Ramos (cell line): ENCODE measurements at regions not wholly inside any gene's neighbourhood (a gene's known extent, or its start where the extent isn't known, plus 50 kb on each side); places are given as distances from the start of the nearest gene placed in this dataset.

Experiments
- in situ Hi-C: fragments of 300-500 bp; cut with MboI; formaldehyde crosslinking; loops from one replicate; pipeline ENCODE4 v1.14.3; 2022; ENCODE audit warnings: low sequenced_read_pairs; ENCODE audit not compliant: unreplicated experiment

DNA sequence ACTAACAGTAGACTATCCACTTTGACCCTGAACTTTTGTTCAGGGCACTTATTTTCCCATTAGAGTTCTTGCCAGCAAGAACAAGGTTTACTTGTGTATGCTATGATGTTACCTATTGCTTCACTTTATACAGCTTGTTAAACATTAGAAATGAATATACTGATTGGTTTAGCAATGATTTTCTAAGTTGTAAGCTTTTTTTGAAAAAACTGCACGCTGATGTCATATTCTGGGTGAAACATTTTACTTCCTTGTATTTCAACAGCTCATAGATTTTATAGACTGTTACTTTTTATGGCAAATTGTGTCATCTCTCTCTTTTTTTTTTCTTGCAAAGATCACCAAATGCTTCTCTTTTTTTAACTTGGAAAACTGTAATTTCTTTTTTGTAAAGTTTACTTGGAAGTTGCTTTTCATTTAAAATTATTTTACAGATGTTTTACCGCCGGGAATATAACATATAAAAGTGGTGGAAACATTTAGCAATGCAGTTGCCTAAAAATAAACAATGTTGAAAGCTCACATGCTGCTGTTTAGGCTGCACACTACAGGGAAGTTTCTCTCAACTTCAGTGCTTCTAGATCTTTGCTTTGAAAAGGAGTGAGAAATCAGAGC, 215.3 kb upstream of the NFIA start:
- in situ Hi-C loops, result no loop called here

DNA sequence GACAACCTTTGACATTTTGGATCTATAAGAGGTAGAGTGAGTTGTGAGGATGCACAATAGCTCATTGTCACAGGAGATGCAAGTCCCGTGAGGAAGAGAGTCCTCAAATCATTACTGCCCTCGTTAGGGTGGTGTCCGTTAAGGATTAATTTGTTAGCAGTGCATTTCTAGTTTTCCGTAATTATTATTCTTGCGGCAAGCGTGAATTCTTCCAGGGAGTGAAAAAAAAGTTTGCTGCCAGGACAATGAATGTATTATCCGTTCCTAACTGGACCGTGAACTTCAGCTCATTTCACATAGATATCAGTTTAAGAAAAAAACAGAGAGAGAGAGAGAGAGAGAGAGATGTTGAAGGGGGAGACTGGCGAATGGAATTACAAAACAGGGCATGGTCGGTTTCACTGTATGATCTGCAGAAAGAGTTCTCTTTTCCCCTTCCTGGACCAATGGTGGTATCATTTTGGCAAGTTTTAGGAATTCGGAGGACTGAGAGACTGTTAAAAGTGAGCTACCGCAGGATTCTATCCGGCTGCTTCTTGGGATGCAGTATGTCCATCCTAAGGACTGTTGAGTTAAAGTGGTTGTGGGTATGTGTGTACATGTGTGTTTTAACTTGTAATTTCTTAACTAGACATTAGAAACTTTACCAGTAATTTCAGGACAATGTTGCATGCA, 216.0 kb upstream of the NFIA start:
- in situ Hi-C loops, result no loop called here

GRCh38 chr1:60865166-60865565, 217.2 kb upstream of the NFIA start:
- in situ Hi-C loops, result no loop called here

- in situ Hi-C loops, result no loop called here
Observed at GRCh38 chr1:60864722-60865121, 217.6 kb upstream of the NFIA start.

DNA sequence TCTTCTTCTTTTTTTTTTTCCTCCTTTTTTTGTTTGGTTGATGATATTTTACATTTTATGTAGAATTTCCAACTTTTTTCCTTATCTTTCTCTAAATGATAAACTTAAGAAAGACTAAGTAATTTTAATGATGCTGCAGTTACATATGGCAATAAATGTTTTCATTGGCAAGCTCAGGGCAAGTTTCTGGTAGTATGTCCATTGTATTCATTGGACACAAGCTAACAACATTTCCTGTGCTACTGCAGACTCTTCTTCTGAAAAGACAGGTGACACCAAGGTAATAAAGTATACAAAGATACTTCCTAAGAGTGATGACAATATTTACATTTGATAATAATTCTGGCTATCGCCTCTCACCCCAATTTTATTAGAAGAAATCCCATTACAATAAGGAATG, 219.2 kb upstream of the NFIA start:
- in situ Hi-C loops, result no loop called here

GRCh38 chr1:60861961-60862567, 220.3 kb upstream of the NFIA start:
- in situ Hi-C loops, result no loop called here

DNA sequence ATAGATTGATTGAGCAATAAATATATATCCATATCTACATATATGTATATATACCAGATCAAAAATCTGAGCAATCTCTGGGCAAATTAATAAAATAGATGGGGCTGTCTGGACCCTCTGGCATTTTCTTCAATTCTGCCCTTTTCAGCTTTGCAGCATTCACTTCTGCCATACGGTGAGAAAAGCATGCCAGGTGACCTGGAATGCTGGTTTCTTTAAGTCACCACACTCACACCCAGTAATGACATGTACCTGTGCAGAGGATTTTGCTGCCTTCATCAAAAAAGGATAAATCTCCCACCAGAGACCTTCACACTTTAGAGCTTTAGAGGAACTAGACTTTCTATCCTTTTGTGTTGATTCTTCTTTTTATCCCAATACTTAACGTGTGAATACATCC, 223.2 kb upstream of the NFIA start:
- in situ Hi-C loops, result no loop called here

GRCh38 chr1:60857851-60858250, 224.5 kb upstream of the NFIA start:
- in situ Hi-C loops, result no loop called here

DNA sequence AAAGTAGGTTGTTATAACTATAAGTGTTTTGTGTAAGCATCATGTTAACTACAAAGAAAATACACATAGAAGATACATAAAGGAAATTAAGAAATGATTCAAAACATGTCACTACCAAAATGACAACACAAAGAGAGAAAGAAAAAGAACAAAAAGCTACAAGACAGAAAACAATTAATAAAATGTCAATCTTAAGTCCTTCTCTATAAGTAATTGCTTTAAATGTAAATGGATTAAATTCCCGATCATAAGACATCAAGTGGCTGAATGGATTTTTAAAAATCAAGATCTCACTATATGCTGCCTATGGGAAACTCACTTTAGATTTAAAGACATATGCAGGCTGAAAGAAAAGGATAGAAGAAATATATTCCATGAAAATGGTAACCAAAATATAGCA, 232.3 kb upstream of the NFIA start:
- in situ Hi-C loops, result no loop called here

- in situ Hi-C loops, result loop anchor here (25.0 kb wide), 1 partner anchor 988 kb away; no protein-coding TSS in a partner anchor
Observed at GRCh38 chr1:60849401-60849800, 233.0 kb upstream of the NFIA start.

GRCh38 chr1:60848583-60849188, 233.7 kb upstream of the NFIA start:
- in situ Hi-C loops, result loop anchor here (25.0 kb wide), 1 partner anchor 989 kb away; no protein-coding TSS in a partner anchor

DNA sequence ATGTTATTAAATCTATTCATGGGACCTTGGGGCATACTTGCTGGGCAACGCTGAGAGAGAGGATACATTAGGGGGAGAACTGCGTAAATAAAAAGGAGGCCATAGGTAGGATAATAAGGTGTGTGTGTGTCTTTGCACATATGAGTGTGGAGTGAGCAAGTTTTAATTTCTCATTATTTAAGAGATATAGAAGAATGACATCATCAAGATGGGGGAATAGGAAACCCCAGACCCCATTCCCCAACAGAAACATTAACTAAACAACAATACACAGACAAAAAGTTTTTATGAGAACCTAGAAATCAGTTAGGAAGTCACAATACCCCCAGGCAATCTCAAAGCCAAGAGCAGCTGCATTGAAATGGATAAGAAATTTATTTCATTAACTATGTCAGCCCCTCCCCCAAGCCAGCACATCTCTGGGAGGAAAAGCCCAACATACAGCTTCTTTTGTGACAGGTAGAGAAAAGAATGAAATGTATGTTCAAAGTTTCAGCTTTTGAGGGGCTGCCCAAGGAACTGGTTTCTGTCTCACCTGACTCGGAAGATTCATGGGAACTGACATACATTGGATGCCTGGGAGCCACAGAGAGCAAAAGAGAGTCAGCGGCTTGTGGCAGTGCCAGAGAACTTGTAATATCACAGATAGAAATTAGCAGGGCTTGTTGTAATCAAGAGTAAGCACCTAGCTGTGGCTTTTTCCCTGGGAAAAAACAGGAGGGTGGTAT, 234.3 kb upstream of the NFIA start:
- in situ Hi-C loops, result loop anchor here (25.0 kb wide), 1 partner anchor 989 kb away; no protein-coding TSS in a partner anchor

- in situ Hi-C loops, result loop anchor here (25.0 kb wide), 1 partner anchor 990 kb away; no protein-coding TSS in a partner anchor
Observed at GRCh38 chr1:60847391-60847790, 235.0 kb upstream of the NFIA start.

DNA sequence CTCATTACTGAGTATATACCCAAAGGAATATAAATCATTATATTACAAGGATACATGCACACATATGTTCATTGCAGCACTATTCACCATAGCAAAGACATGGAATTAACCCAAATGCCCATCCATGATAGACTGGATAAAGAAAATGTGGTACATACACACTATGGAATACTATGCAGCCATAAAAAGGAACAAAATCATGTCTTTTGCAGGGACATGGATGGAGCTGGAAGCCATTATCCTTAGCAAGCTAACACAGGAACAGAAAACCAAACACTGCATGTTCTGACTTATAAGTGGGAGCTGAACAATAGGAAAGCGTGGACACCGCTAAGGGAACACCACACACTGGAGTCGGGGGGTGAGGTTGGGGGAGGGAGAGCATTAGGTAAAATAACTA, 236.7 kb upstream of the NFIA start:
- in situ Hi-C loops, result loop anchor here (25.0 kb wide), 1 partner anchor 992 kb away; no protein-coding TSS in a partner anchor

- in situ Hi-C loops, result loop anchor here (25.0 kb wide), 1 partner anchor 995 kb away; no protein-coding TSS in a partner anchor
Observed at GRCh38 chr1:60842304-60842703, 240.1 kb upstream of the NFIA start.

DNA sequence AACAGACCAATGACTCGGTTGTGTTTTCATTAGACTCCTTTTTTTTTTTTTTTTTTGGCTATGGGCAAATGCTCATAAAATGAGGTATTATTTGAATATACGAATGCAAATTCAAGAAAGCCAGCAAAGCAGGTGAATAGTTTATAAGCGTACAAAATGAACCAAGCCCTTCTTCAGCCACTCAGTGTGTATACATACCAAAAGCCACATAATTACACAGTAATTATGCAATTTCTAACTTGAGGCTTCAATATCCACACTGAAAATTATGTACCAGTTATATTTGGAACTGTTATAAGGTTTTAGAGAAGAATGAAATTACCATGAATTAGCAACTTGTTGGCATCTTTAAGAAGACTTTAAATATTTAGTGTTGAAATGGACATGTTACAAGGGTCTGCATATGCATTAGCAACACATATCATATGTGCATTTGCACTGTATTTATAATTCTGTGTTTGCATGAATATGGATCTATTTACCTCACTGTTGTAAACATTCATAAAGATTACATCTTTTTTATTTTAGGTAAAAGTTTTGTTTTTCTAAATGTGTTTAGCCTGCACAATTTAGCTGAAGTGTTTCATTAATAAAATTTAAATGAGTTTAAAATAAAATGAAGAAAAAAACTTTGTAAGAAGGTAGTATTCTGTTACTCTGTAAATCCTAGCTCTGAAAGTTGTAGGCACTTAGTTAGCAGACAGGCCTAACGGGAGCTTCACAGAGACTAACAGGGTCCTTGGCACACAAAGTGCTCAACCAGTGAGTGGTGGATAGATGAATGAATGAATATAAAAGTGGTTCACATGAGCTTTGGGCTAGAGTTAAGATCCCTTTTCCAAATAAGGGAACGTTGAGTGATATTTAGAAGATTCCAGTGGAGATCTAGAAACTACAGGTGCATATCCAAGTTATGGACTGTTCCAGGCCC, 241.0 kb upstream of the NFIA start:
- in situ Hi-C loops, result loop anchor here (25.0 kb wide), 1 partner anchor 996 kb away; no protein-coding TSS in a partner anchor

DNA sequence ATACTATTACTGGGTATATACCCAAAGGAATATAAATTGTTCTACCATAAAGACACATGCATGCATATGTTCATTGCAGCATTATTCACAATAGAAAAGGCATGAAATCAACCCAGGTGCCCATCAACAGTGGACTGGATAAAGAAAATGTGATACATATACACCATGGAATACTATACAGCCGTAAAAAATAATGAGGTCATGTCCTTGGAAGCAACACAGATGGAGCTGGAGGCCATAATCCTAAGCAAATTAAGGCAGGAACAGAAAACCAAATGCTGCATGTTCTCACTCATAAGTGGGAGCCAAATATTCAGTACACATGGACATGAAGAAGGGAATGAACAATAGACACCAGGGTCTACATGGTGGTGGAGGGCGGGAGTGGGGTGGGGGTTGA, 241.9 kb upstream of the NFIA start:
- in situ Hi-C loops, result loop anchor here (25.0 kb wide), 1 partner anchor 997 kb away; no protein-coding TSS in a partner anchor

DNA sequence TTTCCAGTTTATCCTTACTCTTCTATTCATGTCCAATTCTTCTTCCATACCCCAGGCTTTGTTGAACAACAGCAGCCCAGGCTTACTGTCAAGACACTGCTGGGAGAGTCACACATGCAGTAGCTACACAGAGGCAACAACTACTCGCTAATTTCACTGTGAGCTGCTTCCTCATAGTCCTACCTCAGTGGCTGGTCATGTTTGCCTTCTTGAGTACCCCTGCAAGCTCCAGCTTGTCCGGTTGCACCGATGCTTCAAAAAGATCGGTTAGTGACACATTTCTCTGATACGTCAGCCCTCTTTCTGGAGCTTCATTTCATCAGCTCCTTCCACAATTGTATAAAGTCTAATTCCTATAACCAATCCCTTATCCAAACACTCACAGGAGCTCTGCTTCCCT, 246.7 kb upstream of the NFIA start:
- in situ Hi-C loops, result loop anchor here (25.0 kb wide), 1 partner anchor 1002 kb away; no protein-coding TSS in a partner anchor

- in situ Hi-C loops, result loop anchor here (25.0 kb wide), 1 partner anchor 1004 kb away; no protein-coding TSS in a partner anchor
Observed at GRCh38 chr1:60833173-60833572, 249.2 kb upstream of the NFIA start.
